ENCODE measurements at regions not wholly inside any gene's neighbourhood (a gene's known extent, or its start where the extent isn't known, plus 50 kb on each side); places are given as distances from the start of the nearest gene placed in this dataset.

DNA sequence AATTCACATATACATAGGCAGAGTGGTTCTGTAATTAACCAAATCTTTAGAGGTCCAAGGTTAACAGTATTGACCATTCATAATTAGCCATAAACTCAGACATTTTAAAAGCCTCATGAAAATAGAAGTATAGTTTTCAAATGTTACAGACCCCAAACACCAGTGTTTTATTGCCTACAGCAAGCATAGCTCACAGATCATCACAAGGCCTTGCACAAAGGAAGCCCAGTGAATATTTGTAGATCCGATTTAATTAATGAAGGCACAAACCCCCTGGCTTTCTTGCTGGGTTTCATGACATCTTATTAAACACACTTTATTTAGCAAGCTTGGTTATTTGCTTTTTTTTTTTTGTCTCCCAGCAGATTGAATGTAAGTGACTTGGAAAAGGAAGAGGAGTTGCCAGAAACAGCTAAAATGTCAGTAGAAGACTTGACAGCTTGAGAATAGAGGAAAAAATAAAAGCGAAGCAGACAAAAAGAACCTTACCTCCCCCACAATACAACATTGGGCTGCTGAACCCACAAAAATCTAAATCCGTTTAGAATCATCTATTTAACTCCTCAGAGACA, 283.9 kb upstream of the TNC start:
- TF ChIP-seq, protein P1, sequence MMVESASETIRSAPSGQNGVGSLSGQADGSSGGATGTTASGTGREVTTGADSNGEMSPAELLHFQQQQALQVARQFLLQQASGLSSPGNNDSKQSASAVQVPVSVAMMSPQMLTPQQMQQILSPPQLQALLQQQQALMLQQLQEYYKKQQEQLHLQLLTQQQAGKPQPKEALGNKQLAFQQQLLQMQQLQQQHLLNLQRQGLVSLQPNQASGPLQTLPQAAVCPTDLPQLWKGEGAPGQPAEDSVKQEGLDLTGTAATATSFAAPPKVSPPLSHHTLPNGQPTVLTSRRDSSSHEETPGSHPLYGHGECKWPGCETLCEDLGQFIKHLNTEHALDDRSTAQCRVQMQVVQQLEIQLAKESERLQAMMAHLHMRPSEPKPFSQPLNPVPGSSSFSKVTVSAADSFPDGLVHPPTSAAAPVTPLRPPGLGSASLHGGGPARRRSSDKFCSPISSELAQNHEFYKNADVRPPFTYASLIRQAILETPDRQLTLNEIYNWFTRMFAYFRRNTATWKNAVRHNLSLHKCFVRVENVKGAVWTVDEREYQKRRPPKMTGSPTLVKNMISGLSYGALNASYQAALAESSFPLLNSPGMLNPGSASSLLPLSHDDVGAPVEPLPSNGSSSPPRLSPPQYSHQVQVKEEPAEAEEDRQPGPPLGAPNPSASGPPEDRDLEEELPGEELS (CRISPR knock-in tag; IDR thresholded peaks at IDR 0.05), result no peak
- TF ChIP-seq, protein P2, sequence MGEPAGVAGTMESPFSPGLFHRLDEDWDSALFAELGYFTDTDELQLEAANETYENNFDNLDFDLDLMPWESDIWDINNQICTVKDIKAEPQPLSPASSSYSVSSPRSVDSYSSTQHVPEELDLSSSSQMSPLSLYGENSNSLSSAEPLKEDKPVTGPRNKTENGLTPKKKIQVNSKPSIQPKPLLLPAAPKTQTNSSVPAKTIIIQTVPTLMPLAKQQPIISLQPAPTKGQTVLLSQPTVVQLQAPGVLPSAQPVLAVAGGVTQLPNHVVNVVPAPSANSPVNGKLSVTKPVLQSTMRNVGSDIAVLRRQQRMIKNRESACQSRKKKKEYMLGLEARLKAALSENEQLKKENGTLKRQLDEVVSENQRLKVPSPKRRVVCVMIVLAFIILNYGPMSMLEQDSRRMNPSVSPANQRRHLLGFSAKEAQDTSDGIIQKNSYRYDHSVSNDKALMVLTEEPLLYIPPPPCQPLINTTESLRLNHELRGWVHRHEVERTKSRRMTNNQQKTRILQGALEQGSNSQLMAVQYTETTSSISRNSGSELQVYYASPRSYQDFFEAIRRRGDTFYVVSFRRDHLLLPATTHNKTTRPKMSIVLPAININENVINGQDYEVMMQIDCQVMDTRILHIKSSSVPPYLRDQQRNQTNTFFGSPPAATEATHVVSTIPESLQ (CRISPR knock-in tag; conservative IDR thresholded peaks at IDR 0.05), result no peak
- TF ChIP-seq, protein P3, sequence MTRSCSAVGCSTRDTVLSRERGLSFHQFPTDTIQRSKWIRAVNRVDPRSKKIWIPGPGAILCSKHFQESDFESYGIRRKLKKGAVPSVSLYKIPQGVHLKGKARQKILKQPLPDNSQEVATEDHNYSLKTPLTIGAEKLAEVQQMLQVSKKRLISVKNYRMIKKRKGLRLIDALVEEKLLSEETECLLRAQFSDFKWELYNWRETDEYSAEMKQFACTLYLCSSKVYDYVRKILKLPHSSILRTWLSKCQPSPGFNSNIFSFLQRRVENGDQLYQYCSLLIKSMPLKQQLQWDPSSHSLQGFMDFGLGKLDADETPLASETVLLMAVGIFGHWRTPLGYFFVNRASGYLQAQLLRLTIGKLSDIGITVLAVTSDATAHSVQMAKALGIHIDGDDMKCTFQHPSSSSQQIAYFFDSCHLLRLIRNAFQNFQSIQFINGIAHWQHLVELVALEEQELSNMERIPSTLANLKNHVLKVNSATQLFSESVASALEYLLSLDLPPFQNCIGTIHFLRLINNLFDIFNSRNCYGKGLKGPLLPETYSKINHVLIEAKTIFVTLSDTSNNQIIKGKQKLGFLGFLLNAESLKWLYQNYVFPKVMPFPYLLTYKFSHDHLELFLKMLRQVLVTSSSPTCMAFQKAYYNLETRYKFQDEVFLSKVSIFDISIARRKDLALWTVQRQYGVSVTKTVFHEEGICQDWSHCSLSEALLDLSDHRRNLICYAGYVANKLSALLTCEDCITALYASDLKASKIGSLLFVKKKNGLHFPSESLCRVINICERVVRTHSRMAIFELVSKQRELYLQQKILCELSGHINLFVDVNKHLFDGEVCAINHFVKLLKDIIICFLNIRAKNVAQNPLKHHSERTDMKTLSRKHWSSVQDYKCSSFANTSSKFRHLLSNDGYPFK (CRISPR knock-in tag; IDR thresholded peaks at IDR 0.05; ENCODE audit: borderline replicate concordance), result no peak
- TF ChIP-seq SMC3 (IDR thresholded peaks at IDR 0.05; ENCODE audit: low read length) (no peak), SIN3B (IDR thresholded peaks at IDR 0.05; ENCODE audit: low read length) (no peak), ZZZ3 (CRISPR knock-in tag; IDR thresholded peaks at IDR 0.05; ENCODE audit: borderline replicate concordance) (no peak), PAX8 (CRISPR knock-in tag; IDR thresholded peaks at IDR 0.05; ENCODE audit: borderline replicate concordance) (no peak)
- TF ChIP-seq, protein P4, sequence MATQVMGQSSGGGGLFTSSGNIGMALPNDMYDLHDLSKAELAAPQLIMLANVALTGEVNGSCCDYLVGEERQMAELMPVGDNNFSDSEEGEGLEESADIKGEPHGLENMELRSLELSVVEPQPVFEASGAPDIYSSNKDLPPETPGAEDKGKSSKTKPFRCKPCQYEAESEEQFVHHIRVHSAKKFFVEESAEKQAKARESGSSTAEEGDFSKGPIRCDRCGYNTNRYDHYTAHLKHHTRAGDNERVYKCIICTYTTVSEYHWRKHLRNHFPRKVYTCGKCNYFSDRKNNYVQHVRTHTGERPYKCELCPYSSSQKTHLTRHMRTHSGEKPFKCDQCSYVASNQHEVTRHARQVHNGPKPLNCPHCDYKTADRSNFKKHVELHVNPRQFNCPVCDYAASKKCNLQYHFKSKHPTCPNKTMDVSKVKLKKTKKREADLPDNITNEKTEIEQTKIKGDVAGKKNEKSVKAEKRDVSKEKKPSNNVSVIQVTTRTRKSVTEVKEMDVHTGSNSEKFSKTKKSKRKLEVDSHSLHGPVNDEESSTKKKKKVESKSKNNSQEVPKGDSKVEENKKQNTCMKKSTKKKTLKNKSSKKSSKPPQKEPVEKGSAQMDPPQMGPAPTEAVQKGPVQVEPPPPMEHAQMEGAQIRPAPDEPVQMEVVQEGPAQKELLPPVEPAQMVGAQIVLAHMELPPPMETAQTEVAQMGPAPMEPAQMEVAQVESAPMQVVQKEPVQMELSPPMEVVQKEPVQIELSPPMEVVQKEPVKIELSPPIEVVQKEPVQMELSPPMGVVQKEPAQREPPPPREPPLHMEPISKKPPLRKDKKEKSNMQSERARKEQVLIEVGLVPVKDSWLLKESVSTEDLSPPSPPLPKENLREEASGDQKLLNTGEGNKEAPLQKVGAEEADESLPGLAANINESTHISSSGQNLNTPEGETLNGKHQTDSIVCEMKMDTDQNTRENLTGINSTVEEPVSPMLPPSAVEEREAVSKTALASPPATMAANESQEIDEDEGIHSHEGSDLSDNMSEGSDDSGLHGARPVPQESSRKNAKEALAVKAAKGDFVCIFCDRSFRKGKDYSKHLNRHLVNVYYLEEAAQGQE (IDR thresholded peaks at IDR 0.05; ENCODE audit: borderline replicate concordance in 1 of 2, low read depth in 1 of 2, low read length in 2 of 2), result no peak
- TF ChIP-seq, protein P5, sequence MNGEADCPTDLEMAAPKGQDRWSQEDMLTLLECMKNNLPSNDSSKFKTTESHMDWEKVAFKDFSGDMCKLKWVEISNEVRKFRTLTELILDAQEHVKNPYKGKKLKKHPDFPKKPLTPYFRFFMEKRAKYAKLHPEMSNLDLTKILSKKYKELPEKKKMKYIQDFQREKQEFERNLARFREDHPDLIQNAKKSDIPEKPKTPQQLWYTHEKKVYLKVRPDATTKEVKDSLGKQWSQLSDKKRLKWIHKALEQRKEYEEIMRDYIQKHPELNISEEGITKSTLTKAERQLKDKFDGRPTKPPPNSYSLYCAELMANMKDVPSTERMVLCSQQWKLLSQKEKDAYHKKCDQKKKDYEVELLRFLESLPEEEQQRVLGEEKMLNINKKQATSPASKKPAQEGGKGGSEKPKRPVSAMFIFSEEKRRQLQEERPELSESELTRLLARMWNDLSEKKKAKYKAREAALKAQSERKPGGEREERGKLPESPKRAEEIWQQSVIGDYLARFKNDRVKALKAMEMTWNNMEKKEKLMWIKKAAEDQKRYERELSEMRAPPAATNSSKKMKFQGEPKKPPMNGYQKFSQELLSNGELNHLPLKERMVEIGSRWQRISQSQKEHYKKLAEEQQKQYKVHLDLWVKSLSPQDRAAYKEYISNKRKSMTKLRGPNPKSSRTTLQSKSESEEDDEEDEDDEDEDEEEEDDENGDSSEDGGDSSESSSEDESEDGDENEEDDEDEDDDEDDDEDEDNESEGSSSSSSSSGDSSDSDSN (CRISPR knock-in tag; IDR thresholded peaks at IDR 0.05), result no peak
- TF ChIP-seq, protein P6, sequence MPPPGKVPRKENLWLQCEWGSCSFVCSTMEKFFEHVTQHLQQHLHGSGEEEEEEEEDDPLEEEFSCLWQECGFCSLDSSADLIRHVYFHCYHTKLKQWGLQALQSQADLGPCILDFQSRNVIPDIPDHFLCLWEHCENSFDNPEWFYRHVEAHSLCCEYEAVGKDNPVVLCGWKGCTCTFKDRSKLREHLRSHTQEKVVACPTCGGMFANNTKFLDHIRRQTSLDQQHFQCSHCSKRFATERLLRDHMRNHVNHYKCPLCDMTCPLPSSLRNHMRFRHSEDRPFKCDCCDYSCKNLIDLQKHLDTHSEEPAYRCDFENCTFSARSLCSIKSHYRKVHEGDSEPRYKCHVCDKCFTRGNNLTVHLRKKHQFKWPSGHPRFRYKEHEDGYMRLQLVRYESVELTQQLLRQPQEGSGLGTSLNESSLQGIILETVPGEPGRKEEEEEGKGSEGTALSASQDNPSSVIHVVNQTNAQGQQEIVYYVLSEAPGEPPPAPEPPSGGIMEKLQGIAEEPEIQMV (CRISPR knock-in tag; IDR thresholded peaks at IDR 0.05; ENCODE audit: low read depth), result no peak
